Endothelial cell of umbilical vein (primary cell): ENCODE measurements at regions not wholly inside any gene's neighbourhood (a gene's known extent, or its start where the extent isn't known, plus 50 kb on each side); places are given as distances from the start of the nearest gene placed in this dataset.

ENCODE experiments used
- BruUV-seq: library from RNA; stranded (reverse); fragments of 400-500 nt; replicated peaks from 2 replicates; lab custom pipeline; 2021; lab: Mats Ljungman, UMichigan
- CTCF ChIA-PET: fragments of 300-600, 350-600 bp; sonication (Branson Sonifier 250); formaldehyde crosslinking; loops from one replicate; lab custom pipeline; 2021; ENCODE audit warnings: antibody characterized with exemption, inconsistent platforms; lab: Charles Lee
- POLR2A ChIA-PET: fragments of 300-600, 350-600 bp; sonication (Branson Sonifier 250); formaldehyde crosslinking; loops from one replicate; lab custom pipeline; 2021; ENCODE audit warnings: antibody characterized with exemption, inconsistent platforms; lab: Charles Lee
- DNase-seq: peaks from one replicate; pipeline ENCODE4 v3.0.0-alpha.2; 2011; ENCODE audit warnings: low read depth, low spot score
- FAIRE-seq: peaks from 2 replicates; lab custom pipeline; 2011; peaks lifted over from hg19 to GRCh38; lab: Jason Lieb, UNC
- H2AFZ ChIP-seq: 2 replicates; pipeline ENCODE4 v1.6.0; 2012; ENCODE audit warnings: low read depth, low read length, control low read depth, inconsistent platforms
- H3K27ac ChIP-seq: 2 replicates; pipeline ENCODE4 v1.5.1; 2011; ENCODE audit warnings: low read depth, mild to moderate bottlenecking, control low read depth, low read length, moderate library complexity; ENCODE audit not compliant: insufficient read depth
- H3K27me3 ChIP-seq, 2 experiments: 2 replicates each; pipeline versions ENCODE4 v1.6.0 to v1.6.1; 2011; ENCODE audit warnings: low read length in 2 of 2, mixed read lengths in 1 of 2; ENCODE audit not compliant: control insufficient read depth in 2 of 2, insufficient read depth in 2 of 2
- H3K36me3 ChIP-seq, 2 experiments: 2 replicates in 1 of 2; 3 replicates in 1 of 2; pipeline ENCODE4 v1.5.1; 2011; ENCODE audit warnings: low read length in 2 of 2, mild to moderate bottlenecking in 1 of 2, moderate library complexity in 1 of 2; ENCODE audit not compliant: control insufficient read depth in 2 of 2, insufficient read depth in 2 of 2; ENCODE audit errors: extremely low read depth in 1 of 2
- H3K4me1 ChIP-seq: 3 replicates; pipeline ENCODE4 v1.5.1; 2011; ENCODE audit warnings: mild to moderate bottlenecking, low read length; ENCODE audit not compliant: control insufficient read depth, insufficient read depth; ENCODE audit errors: extremely low read depth
- H3K4me2 ChIP-seq: 2 replicates; pipeline ENCODE4 v1.6.1; 2011; ENCODE audit warnings: low read length, control low read depth, mixed read lengths; ENCODE audit not compliant: insufficient read depth
- H3K4me3 ChIP-seq, 3 experiments: fragments of 200-600 bp in 1 of 3; sonication (generic), shearing (Covaris generic) in 1 of 3; replicated peaks in 1 of 3; 2 replicates each; pipeline ENCODE4 v1.5.1; 2011 to 2016; ENCODE audit warnings: control low read depth in 3 of 3, low read length in 3 of 3, mild to moderate bottlenecking in 2 of 3, inconsistent platforms in 1 of 3, low read depth in 1 of 3, moderate library complexity in 1 of 3; ENCODE audit not compliant: insufficient read depth in 1 of 3
- H3K79me2 ChIP-seq: 2 replicates; pipeline ENCODE4 v1.6.0; 2012; ENCODE audit warnings: low read length, inconsistent platforms; ENCODE audit not compliant: control insufficient read depth, insufficient read depth
- H3K9ac ChIP-seq: replicated peaks from 2 replicates; pipeline ENCODE3; 2011; ENCODE audit warnings: low read length, control low read depth; ENCODE audit not compliant: insufficient read depth; ENCODE audit errors: extremely low read depth
- H3K9me1 ChIP-seq: replicated peaks from 3 replicates; pipeline ENCODE4 v1.6.0; 2011; ENCODE audit warnings: mild to moderate bottlenecking, low read length; ENCODE audit not compliant: control insufficient read depth, insufficient read depth; ENCODE audit errors: extremely low read depth
- H3K9me3 ChIP-seq: replicated peaks from 2 replicates; pipeline ENCODE4 v1.5.1; 2012; ENCODE audit warnings: low read length, inconsistent platforms; ENCODE audit not compliant: control insufficient read depth, insufficient read depth
- H4K20me1 ChIP-seq: replicated peaks from 2 replicates; pipeline ENCODE3; 2011; ENCODE audit warnings: mild to moderate bottlenecking, low read length; ENCODE audit not compliant: control insufficient read depth, insufficient read depth; ENCODE audit errors: extremely low read depth
- CTCF ChIP-seq, 2 donors: IDR thresholded peaks; 1 replicate in 1 of 2; 2 replicates in 1 of 2; pipeline ENCODE4 v1.5.1; 2011; ENCODE audit warnings: low read length in 2 of 2, mild to moderate bottlenecking in 2 of 2, moderate library complexity in 2 of 2, control low read depth in 1 of 2, inconsistent platforms in 1 of 2, low read depth in 1 of 2; ENCODE audit not compliant: insufficient read depth in 1 of 2; ENCODE audit errors: extremely low read depth in 1 of 2
- EZH2 ChIP-seq: IDR thresholded peaks from 2 replicates; pipeline ENCODE4 v1.6.1; 2012; ENCODE audit warnings: borderline replicate concordance, low read depth, mild to moderate bottlenecking, moderate library complexity, low read length, inconsistent platforms; ENCODE audit not compliant: severe bottlenecking
- FOS ChIP-seq: IDR thresholded peaks from 2 replicates; pipeline ENCODE4 v1.6.1; 2011; ENCODE audit warnings: mild to moderate bottlenecking, low read length, moderate library complexity, borderline replicate concordance; ENCODE audit not compliant: insufficient read depth
- GATA2 ChIP-seq: IDR thresholded peaks from 2 replicates; pipeline ENCODE4 v1.7.0; 2011; ENCODE audit warnings: low read depth, mild to moderate bottlenecking, moderate library complexity, mixed read lengths, low read length; ENCODE audit not compliant: insufficient read length, insufficient read depth
- JUN ChIP-seq: IDR thresholded peaks from 2 replicates; pipeline ENCODE4 v1.6.1; 2011; ENCODE audit warnings: borderline replicate concordance, low read depth; ENCODE audit not compliant: insufficient read length, insufficient read depth
- MAX ChIP-seq: IDR thresholded peaks from 2 replicates; pipeline ENCODE4 v1.6.1; 2011; ENCODE audit not compliant: insufficient read depth, insufficient read length
- MYC ChIP-seq: IDR thresholded peaks from one replicate; pipeline ENCODE4 v1.6.1; 2011; ENCODE audit warnings: mild to moderate bottlenecking, low read depth, low read length
- POLR2A ChIP-seq: IDR thresholded peaks from 2 replicates; pipeline ENCODE4 v1.6.1; 2012; ENCODE audit warnings: low read depth, mild to moderate bottlenecking, control low read depth, low read length
- POLR2AphosphoS5 ChIP-seq: IDR thresholded peaks from 2 replicates; pipeline ENCODE4 v1.6.1; 2012; ENCODE audit warnings: low read depth, mild to moderate bottlenecking, control low read depth, low read length, moderate library complexity; ENCODE audit not compliant: insufficient read depth
- dilution Hi-C: fragments of 300-500 bp; cut with MboI; formaldehyde crosslinking; loops from one replicate; pipeline ENCODE4 v1.15.0; 2019; ENCODE audit warnings: low sequenced_read_pairs; ENCODE audit not compliant: extremely low pct_ligation_motif_present
- intact Hi-C: fragments of 100-400 bp; cut with micrococcal nuclease; formaldehyde crosslinking; loops from one replicate; pipeline ENCODE4 v1.10.0; 2022

- Histone ChIP-seq H3K27me3 (no peaks in the 10 kb centered on the region), H3K9me1 (no peaks in the 10 kb centered on the region), H3K9me3 (no peaks in the 10 kb centered on the region), H3K9ac (no peak overlapping the region), H3K36me3 (no peaks in the 10 kb centered on the region), H3K79me2 (no peaks in the 10 kb centered on the region), H3K27ac (no peak overlapping the region), H4K20me1 (no peaks in the 10 kb centered on the region), H3K4me1 (no peaks in the 10 kb centered on the region), H3K4me3 (no peak overlapping the region), H3K4me2 (no peak overlapping the region), H2AFZ (no peak overlapping the region)
- BruUV-seq, result no TSS peak
- ChIA-PET CTCF (no interaction called here), POLR2A (no interaction called here)
- FAIRE-seq, result no peak
- no peak for TF ChIP-seq JUN
- TF ChIP-seq POLR2AphosphoS5, result no peak
- TF ChIP-seq GATA2, result no peak
- TF ChIP-seq MYC, result no peak
- no peak for TF ChIP-seq POLR2A
- TF ChIP-seq EZH2, result no peak
- TF ChIP-seq MAX, result no peak
- TF ChIP-seq FOS, result no peak
- no peak for TF ChIP-seq CTCF (IDR thresholded peaks at IDR 0.05; ENCODE audit: extremely low read depth in 1 of 2, insufficient read depth in 1 of 2, low read depth in 1 of 2, low read length in 2 of 2)
- intact Hi-C loops, result no loop called here
- dilution Hi-C loops, result no loop called here
- no peak for DNase-seq
Observed at GRCh38 chr13:90122531-90122930, 1225.0 kb upstream of the MIR17HG start.
